ENCODE measurements at regions not wholly inside any gene's neighbourhood (a gene's known extent, or its start where the extent isn't known, plus 50 kb on each side); places are given as distances from the start of the nearest gene placed in this dataset.
"Not testable (repeated sequence)": the region's sequence is repeated elsewhere in the genome, so short reads cannot be mapped to it uniquely, and the experiment has no call there.

DNA sequence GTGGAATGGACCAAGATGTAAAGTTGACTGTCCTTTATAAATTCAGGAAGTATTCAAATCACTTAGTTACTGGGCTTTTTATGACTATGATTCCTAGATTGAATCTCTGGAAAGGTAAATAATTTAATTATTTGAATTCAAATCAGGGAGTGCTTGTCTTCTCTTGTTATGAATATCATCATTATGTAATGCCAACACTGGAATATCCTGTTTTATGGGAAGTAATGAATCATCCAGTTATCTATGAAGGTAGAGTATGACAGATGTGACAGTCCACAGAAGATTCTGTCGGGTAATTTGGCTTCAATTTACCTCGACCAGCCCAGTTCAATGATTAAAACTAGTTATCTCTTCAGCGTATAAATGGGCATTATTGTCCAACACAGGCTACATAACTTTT is 141.0 kb upstream of the NUDT12 start:
- no peak for DNase-seq

DNA sequence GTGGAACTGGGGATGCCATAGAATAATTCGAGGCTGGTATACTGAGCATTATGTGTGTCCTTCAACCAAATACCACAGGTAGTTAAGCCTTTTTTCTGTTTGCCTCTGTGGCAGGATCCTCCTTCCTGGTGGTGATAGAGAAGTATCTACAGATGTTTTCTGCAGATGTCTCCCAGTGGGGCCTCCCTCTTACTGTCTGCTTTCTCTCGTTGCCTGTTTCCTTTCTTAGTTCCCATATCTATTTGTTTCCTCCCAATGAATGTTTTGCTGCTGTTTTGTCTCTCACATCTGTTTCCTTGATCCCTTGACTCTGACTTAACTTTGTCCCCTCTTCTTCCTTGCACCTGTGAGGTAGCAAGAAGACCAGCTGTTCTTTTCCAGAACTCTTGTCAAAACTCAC is 130.9 kb upstream of the NUDT12 start:
- no peak for DNase-seq

DNA sequence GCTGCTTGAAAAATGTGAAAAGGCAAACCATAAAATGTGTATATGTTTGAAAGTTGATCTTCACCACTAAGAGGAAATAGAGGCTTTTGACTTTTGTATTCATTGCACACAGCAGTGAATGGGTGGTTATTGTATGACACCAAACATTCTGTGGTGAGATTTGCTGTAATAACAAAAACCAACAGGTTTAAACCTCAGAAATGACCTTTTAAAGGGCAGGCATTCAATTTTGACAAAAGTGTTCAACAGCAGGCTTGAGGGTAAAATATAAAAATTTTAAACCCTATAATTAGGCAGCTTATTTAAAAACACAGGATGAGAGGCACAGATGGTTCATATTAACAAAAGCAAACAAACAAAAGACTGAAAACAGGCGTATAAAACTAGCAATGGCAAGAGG is 128.1 kb upstream of the NUDT12 start:
- DNase-seq: no peak

DNA sequence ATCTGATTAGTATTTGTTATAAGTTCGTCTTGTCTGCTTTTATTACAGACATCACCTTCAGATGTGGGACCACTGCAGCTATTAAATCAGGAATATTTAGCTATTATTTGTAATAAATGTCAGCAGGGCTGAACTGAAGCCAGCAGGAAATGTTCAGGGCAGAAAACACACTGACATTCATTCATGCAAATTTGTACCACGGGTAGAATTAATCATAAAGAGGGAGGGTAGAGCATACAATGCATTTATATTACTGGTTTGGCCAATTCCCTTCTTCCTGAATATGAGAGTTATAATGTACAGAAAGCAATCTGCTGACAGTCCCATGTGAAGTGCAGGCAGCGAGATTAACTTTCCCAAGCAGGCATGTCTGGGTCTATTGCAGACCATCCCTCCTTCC is 117.3 kb upstream of the NUDT12 start:
- DNase-seq: no peak

DNA sequence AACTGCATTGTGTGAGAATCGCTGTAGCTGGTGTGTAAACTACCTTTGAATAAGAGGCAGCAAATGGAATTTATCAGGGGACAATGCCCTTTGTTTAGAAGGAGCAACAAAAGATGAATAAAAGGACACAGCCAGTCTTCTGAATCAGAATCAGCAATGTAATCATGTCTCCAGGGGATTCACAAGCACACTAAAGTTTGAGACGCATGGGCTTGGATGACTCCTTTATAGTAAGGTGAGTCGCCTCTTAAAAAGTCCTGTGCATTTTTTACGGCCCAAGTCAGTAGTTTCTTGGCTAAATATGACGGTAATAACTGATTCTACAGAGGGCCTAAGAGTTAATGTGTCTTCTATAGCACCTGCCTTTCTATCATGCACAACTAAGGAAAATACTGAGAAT is 113.6 kb upstream of the NUDT12 start:
- not testable (repeated sequence) for DNase-seq

DNA sequence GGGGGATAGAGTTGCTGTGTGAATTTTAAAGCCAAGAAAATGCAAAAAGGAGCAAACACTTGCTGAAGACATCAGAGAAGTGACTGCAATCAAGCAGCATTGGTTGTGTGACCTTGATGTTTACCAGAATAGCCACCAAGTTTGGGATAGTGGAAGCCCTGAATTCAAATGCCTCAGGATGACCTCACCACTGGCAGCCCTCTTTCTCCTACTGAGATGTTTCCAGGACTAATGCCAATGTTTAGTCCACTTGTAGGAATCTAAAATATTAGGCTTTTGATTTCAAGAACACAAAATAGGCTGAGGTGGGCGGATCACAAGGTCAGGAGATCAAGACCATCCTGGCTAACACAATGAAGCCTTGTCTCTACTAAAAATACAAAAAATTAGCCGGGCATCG is 112.2 kb upstream of the NUDT12 start:
- no peak for DNase-seq

DNA sequence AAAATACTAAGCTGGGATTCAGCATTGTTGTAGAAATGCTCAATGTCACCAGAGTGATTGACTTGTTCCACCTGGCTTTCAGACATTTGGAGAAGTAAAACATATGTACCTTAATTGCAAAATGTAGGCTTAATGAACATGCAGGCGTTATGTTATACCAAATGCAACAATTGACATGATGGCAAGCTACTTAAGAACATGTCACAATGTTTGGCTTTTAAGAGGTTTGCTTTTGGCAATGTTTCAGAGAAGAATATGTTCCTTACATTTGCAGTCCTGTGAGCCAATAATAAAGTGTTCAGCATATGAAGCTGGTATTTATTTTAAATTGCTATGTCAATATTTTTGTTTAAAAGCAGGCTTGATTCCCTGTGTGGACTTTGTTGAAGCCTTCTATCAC is 111.7 kb upstream of the NUDT12 start:
- no peak for DNase-seq

DNA sequence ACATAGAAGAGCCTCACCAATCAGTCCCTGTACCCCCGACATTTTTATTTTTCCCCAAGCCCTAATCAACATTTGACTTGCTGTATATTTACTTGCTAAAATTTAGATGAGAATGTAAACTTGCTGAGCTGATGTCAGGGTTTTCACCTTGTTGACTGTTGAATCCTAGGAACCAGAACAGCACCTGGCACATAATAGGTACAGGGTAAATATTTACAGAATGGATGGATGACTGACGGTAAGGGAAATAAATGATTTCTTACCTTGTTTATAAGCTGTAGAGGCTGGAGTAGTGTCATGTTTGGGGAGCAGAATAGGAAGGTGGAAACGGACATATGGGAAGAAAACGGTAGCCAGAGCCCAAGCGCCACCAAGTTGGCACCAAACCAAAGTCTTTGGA is 107.0 kb upstream of the NUDT12 start:
- no peak for DNase-seq

DNA sequence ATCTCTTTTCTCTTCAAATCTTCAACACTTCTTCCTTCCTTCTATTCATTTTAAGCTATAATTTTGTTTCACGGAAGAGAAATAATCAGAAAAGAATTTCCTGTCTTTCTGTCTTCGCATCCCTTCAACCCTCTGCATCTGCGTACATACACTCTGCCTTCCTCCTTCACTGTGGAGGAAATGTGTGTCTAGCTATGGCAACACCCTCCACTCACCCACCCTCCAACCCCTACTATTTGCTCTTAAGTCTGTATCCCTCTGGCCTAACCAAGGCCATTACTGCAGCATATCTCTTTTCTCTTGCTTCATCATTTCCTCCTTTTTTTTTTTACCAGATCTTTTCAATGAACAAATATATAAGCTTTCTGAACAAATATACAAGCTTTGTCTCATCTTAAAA is 105.7 kb upstream of the NUDT12 start:
- DNase-seq: no peak

DNA sequence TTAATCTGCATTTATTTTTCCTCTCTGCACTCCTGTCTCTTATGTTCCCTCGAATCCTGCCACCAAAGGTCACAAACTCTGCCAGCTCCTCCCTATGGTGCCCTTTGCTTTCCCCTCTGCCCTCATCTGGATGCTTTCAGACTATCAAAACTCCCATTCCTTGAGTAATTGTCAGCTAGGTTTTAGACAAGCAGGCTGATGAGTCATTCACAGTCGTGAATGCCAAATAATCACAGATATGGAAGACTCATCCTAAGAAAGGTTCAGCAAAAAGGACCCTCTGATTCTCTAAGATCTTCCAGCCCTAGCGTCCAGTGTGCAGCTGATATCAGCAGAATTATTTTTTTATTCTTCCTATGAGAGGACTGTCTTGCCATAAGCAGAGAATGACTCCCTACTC is 104.5 kb upstream of the NUDT12 start:
- no peak for DNase-seq

DNA sequence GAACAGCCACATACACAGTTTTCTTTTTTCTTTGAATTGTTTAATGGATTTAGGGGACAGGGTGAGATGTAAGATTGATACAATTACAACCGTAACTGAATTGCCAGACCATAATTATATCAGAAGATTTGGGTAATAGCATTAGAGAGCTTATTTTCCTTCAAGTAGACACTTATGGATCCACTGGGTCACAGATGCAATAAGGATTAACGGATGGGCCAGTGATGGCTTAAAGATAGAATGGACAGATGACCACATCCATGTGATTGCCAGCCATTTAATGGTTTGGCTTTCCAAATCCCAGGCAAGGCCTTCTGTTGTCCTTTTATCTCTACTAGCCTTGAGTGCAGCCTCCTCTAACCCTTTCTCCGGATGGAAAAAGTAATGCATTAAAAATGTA is 94.7 kb upstream of the NUDT12 start:
- no peak for DNase-seq

DNA sequence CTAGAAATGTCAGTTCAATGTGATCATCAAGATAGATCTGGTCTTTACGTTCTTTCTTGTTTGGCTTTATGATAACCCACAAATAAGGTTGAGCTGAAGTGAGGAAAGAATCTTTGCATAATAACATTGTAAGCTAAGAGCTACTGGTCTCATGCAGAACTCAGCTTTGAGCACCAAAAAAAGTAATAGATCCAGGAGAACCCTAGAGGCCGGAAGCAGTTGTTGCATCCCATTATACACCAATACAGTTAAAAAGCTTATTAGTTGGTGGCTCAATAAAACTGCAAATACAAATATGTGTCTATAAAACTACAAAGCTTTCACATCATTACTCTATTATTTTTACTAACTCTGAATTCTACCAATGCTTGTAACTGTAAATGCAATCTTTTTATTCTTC is 85.5 kb upstream of the NUDT12 start:
- no peak for DNase-seq

DNA sequence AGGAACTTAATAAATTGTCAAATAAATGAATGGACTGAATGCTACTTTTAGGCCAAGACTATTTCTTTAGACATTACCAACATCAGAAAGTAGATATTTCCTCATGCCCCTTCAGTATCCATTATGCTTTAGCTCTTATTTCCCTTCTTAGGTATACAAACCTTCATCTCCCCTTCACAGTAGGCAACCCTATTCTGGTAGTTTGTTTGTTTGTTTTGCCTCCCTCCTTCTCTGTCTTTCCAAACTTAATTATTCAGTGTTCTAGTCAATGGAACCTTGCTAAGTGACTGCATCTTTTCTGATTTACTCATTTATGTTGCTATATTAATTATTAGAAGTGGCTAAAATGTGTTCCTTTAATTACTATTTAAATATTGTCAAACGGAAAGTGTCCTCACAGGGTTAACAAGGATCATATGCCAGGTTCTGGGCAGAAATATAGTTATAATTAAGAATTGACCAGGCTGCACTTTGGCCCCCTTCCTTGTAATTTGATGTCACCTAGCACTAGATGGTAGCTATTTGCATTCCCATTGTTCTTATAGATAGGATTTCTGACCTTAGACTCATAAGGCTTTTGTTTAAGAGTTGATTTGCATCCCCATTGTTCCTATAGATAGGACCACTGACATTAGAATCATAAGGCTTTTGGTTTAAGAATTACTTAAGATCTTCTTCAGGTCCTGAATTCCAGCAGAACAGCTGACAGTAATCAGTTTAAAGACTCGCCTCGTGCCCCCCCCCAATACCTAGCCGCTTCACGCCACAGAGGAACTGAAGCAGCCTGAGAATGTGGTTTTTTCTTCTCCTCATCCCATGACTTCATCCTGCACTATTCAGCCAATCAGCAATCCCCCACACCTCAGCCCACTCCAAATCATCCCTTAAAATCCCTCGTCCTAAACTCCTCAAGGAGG is 84.4 kb upstream of the NUDT12 start:
- DNase-seq: no peak

DNA sequence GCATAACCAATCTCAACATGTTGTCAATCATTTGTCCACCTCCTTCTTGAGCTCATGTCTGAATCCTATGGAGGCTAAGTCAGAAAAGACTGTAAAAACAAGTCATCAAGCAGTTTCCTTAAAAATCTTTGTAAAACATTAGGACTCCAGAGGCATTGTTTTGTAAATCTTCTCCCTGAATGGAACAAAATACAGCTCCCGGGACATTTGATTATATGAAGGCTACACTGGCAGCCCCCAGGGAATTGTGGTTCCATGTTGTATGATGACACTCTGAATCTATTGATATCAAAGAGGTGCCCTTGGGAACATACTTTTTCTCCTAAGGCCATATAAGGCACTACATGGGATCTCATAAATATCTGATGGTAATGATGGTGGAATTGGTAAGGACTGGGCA is 83.2 kb upstream of the NUDT12 start:
- DNase-seq: no peak

DNA sequence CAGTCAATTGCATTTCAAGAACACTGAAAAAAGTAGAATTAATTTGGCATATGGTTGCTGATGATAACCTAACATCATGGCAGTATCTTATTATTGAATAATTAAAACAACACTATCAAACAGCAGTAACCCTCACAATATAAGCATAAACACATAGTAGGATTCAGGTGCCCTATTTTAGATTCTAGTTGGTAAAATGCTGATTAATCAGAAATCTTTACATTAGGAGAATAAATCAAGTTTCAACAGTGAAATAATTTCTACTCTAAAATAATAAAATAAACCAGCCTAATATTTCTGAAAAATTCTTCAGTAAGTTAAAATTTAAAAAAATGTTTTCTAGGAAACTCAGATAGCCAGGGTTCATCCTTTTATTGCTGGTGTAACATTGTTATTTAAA is 76.4 kb upstream of the NUDT12 start:
- no peak for DNase-seq

DNA sequence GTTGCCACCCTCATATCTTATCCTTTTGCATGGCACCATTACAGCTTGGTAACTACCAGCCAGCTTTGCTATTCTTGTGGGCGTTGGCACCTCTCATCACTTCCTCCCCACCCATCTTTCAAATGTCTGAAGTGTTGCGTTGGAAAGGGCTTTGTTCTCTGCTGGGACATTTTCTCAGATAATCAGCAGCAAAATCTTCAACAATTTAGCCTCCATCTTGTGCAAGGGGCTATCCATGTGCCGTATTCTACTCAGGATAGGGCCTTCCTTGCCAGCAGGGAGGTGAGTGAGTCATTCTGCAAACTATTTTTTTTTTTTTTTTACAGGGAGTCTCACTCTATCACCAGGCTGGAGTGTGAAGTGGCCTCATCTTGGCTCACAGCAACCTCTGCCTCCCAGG is 62.1 kb upstream of the NUDT12 start:
- DNase-seq: no peak

DNA sequence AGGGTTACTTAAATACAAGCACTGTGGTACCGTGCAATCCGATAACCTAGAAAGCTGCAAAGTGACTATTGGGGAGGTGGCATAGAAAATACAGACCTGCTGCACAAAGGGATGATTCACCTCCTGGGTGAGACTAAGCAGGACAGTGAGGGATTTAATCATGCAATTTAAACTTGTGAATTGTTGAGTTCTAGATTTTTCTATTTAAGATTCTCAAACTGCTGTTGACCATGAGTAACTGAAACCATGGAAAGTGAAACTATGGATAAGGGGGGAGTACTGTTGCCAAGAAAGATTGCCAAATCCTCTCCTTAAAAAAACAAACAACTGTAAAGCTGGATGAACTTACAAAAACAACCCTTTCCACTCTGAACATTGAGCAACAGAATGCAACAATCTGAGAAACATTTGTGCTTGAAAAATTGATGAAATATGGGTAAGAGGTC is 61.5 kb upstream of the NUDT12 start:
- DNase-seq: no peak

DNA sequence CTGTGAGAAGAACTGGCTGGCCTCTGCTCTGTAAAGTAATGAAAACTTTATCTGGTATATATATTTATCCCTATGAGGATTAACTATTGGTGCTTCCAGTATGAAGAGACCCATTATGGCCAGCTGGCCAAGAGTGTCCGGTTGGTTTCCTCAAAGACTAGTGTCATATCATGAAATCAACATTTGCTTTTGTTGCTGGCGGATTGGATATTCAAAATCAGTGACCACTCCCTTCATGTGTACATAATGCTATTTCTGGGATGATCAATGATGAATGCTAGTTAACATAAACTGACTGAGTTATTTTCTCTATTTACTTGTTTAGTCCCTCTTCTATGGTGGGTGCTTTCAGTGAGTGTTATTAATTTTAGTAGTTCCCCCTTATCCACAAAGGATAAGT is 60.8 kb upstream of the NUDT12 start:
- DNase-seq: no peak

DNA sequence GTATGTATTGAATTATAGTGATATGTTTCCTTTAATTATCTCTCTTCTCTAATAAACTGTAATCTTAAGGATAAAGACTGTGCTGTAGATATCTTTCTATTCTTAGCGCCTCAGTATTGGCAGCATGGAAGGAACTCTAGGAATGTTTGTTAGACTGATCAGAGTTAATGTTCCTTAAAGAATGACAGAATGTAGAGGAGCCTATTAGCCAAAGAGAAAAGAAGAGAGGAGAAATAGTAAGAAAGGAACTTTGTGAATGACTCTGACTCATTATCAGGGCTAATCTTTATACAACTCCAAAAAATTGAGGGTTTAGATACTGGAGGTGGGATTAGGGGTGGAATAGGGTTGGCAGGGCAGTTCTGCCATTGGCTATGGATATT is 59.0 kb upstream of the NUDT12 start:
- no peak for DNase-seq

DNA sequence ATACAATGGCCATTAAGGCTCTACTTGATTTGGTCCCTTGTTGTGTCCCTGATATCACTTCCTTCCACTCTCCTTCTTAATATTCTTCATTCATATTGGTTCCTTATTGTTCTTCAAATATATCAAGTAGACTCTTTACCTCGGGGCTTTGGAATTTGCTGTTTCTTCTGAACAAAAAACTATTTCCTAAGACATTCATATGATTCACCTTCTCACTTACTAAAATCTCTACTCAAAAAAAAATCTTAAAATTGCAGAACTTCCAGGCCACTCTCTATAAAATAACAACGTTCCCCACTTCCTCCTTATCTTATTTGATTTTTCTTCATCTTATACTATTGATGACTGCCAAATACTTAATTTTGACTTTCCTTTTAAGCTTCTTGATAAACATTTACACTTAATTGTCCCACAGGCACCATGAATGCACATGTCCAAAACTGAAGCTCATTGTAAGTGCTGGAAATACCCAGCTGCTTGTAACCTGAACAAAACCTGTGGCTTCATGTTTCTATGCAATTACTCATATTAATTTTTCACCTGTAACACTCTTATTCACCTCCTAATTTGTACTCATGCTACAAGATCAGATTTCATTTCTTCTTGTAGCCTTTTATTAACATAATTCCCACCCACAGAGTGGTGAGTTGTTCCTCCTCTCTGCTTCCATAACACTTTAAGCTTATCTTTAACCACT is 58.4 kb upstream of the NUDT12 start:
- no peak for DNase-seq

DNA sequence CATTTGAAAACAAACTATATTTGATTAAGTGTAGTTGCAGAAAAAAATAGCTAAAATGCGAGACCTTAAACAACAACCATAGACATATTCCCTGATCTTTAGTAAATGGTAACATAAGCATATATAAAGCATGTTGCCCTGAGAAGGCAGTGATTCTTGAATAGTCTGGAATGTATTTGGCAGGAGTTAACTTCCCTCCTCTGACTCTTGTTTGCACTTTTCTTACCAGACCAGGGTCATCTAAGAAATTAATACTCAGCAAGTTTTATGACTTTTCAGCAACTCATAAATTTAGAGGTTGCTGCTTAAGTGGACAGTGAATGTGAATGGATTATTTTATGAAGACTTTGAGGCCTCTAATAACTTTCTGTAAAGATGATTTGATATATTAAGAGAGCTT is 55.3 kb upstream of the NUDT12 start:
- no peak for DNase-seq

DNA sequence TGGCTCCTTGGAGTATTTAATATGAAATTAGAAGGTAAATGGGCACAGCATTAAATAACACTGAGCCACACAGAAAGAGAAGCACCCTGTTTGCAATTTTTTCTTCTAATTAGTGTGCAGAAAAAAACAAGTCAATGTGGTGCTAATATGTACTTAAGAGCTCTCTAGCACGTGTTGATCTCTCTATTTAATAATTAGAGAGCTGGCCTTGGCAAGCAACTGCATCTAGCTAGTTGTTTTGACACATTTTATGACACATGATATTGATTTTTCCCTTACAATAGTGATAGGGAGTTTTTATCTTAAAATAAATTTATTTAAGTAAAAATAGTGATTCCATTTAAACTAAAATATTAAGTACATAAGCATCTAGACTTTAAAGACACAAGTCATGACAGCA is 54.5 kb upstream of the NUDT12 start:
- no peak for DNase-seq

DNA sequence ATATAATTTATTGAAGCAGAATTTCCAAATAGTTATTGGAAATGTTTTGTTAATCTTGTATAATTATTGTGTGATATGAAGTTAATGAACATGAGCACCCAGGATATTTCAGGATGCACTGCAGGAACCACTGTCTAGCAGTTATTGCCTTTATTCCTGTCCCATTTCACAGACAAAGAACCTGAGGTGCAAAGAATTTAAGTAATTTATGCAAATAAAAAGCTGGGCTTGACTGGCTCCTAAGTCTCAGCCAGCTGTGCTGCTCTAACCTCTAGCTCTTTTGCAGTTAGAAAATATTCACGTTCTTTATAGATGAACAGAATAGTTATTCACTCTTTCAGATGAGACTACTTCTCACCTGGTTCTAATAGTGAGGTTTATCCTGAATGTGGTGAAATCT is 50.0 kb upstream of the NUDT12 start:
- no peak for DNase-seq
